ENCODE measurements at regions not wholly inside any gene's neighbourhood (a gene's known extent, or its start where the extent isn't known, plus 50 kb on each side); places are given as distances from the start of the nearest gene placed in this dataset.

- Histone ChIP-seq H4K91ac (ENCODE audit: low read length) (no peak overlapping the region), H3K23ac (ENCODE audit: low read length in 2 of 2) (no peak overlapping the region), H2BK120ac (ENCODE audit: low read depth, low read length) (no peak overlapping the region), H2BK15ac (ENCODE audit: low read depth, poor library complexity, severe bottlenecking) (no peak overlapping the region), H3K9me3 (ENCODE audit: control insufficient read depth, low read length) (no peaks in the 10 kb centered on the region), H3K4me2 (ENCODE audit: low read length, poor library complexity, severe bottlenecking) (no peak overlapping the region), H3K4ac (ENCODE audit: low read depth in 1 of 2, low read length in 2 of 2) (no peak overlapping the region), H3K4me3 (ENCODE audit: insufficient read depth in 1 of 2, low read depth in 1 of 2, low read length in 2 of 2) (no peak overlapping the region), H3K4me1 (ENCODE audit: control insufficient read depth, insufficient read depth, low read depth, low read length) (no peaks in the 10 kb centered on the region), H3K27me3 (ENCODE audit: control insufficient read depth in 1 of 2, insufficient read depth in 1 of 2, low read length in 2 of 2) (no peaks in the 10 kb centered on the region), H3K18ac (ENCODE audit: low read depth in 1 of 2, low read length in 2 of 2) (no peak overlapping the region), H2BK12ac (ENCODE audit: low read length in 2 of 2) (no peak overlapping the region), H2AK5ac (ENCODE audit: low read length, severe bottlenecking) (no peak overlapping the region), H2BK5ac (ENCODE audit: low read depth, low read length, poor library complexity, severe bottlenecking) (no peak overlapping the region), H2AFZ (ENCODE audit: low read depth, low read length) (no peak overlapping the region), H4K8ac (ENCODE audit: low read length) (no peak overlapping the region), H3K9ac (ENCODE audit: low read length) (no peak overlapping the region), H3K27ac (ENCODE audit: low read length, poor library complexity, severe bottlenecking) (no peak overlapping the region), H3K36me3 (ENCODE audit: control insufficient read depth in 1 of 2, insufficient read depth in 2 of 2, low read depth in 1 of 2, low read length in 2 of 2) (no peaks in the 10 kb centered on the region), H3K79me1 (replicated peaks; ENCODE audit: low read length, poor library complexity, severe bottlenecking) (no peaks in the 10 kb centered on the region), H3K14ac (ENCODE audit: low read length in 2 of 2) (no peak overlapping the region)
- peak; percentile 21 for DNase-seq
- no CpG with 5 or more reads among the region's 1 CpG for WGBS
Observed at GRCh38 chr4:108483079-108483478, 137.3 kb upstream of the RPL34 start.

GRCh38 chr4:108480881-108481280, 139.5 kb upstream of the RPL34 start:
- no peak overlapping the region for H3K14ac ChIP-seq (ENCODE audit: low read length in 2 of 2)
- H2BK15ac ChIP-seq (ENCODE audit: low read depth, poor library complexity, severe bottlenecking): no peak overlapping the region
- DNase-seq: no peak
- 82% methylated on average over 1 of the region's 1 CpG for WGBS
- H3K36me3 ChIP-seq (ENCODE audit: control insufficient read depth in 1 of 2, insufficient read depth in 2 of 2, low read depth in 1 of 2, low read length in 2 of 2): no peaks in the 10 kb centered on the region
- H3K4me2 ChIP-seq (ENCODE audit: low read length, poor library complexity, severe bottlenecking): no peak overlapping the region
- H2BK120ac ChIP-seq (ENCODE audit: low read depth, low read length): no peak overlapping the region
- no peak overlapping the region for H2AFZ ChIP-seq (ENCODE audit: low read depth, low read length)
- no peak overlapping the region for H3K4ac ChIP-seq (ENCODE audit: low read depth in 1 of 2, low read length in 2 of 2)
- no peaks in the 10 kb centered on the region for H3K27me3 ChIP-seq (ENCODE audit: control insufficient read depth in 1 of 2, insufficient read depth in 1 of 2, low read length in 2 of 2)
- H3K79me1 ChIP-seq (replicated peaks; ENCODE audit: low read length, poor library complexity, severe bottlenecking): no peaks in the 10 kb centered on the region
- no peak overlapping the region for H3K9ac ChIP-seq (ENCODE audit: low read length)
- H2AK5ac ChIP-seq (ENCODE audit: low read length, severe bottlenecking): no peak overlapping the region
- H4K91ac ChIP-seq (ENCODE audit: low read length): no peak overlapping the region
- H3K27ac ChIP-seq (ENCODE audit: low read length, poor library complexity, severe bottlenecking): no peak overlapping the region
- H2BK5ac ChIP-seq (ENCODE audit: low read depth, low read length, poor library complexity, severe bottlenecking): no peak overlapping the region
- H3K9me3 ChIP-seq (ENCODE audit: control insufficient read depth, low read length): no peaks in the 10 kb centered on the region
- H3K23ac ChIP-seq (ENCODE audit: low read length in 2 of 2): no peak overlapping the region
- no peaks in the 10 kb centered on the region for H3K4me1 ChIP-seq (ENCODE audit: control insufficient read depth, insufficient read depth, low read depth, low read length)
- H3K4me3 ChIP-seq (ENCODE audit: insufficient read depth in 1 of 2, low read depth in 1 of 2, low read length in 2 of 2): no peak overlapping the region
- no peak overlapping the region for H3K18ac ChIP-seq (ENCODE audit: low read depth in 1 of 2, low read length in 2 of 2)
- no peak overlapping the region for H2BK12ac ChIP-seq (ENCODE audit: low read length in 2 of 2)
- H4K8ac ChIP-seq (ENCODE audit: low read length): no peak overlapping the region

- no peaks in the 10 kb centered on the region for H3K79me1 ChIP-seq (replicated peaks; ENCODE audit: low read length, poor library complexity, severe bottlenecking)
- H3K9me3 ChIP-seq (ENCODE audit: control insufficient read depth, low read length): no peaks in the 10 kb centered on the region
- WGBS: 100% methylated on average over 1 of the region's 2 CpGs
- no peaks in the 10 kb centered on the region for H3K27me3 ChIP-seq (ENCODE audit: control insufficient read depth in 1 of 2, insufficient read depth in 1 of 2, low read length in 2 of 2)
- H3K18ac ChIP-seq (ENCODE audit: low read depth in 1 of 2, low read length in 2 of 2): no peak overlapping the region
- no peak overlapping the region for H2BK15ac ChIP-seq (ENCODE audit: low read depth, poor library complexity, severe bottlenecking)
- no peak overlapping the region for H2BK12ac ChIP-seq (ENCODE audit: low read length in 2 of 2)
- H4K91ac ChIP-seq (ENCODE audit: low read length): no peak overlapping the region
- no peaks in the 10 kb centered on the region for H3K4me1 ChIP-seq (ENCODE audit: control insufficient read depth, insufficient read depth, low read depth, low read length)
- H4K8ac ChIP-seq (ENCODE audit: low read length): no peak overlapping the region
- H3K14ac ChIP-seq (ENCODE audit: low read length in 2 of 2): no peak overlapping the region
- H3K4me2 ChIP-seq (ENCODE audit: low read length, poor library complexity, severe bottlenecking): no peak overlapping the region
- H2AFZ ChIP-seq (ENCODE audit: low read depth, low read length): no peak overlapping the region
- peak overlapping the region in 1 of 2 experiments; percentile 51 for H3K4ac ChIP-seq (ENCODE audit: low read depth in 1 of 2, low read length in 2 of 2)
- no peaks in the 10 kb centered on the region for H3K36me3 ChIP-seq (ENCODE audit: control insufficient read depth in 1 of 2, insufficient read depth in 2 of 2, low read depth in 1 of 2, low read length in 2 of 2)
- H2AK5ac ChIP-seq (ENCODE audit: low read length, severe bottlenecking): no peak overlapping the region
- no peak overlapping the region for H3K27ac ChIP-seq (ENCODE audit: low read length, poor library complexity, severe bottlenecking)
- H2BK5ac ChIP-seq (ENCODE audit: low read depth, low read length, poor library complexity, severe bottlenecking): no peak overlapping the region
- H2BK120ac ChIP-seq (ENCODE audit: low read depth, low read length): no peak overlapping the region
- H3K23ac ChIP-seq (ENCODE audit: low read length in 2 of 2): no peak overlapping the region
- no peak overlapping the region for H3K9ac ChIP-seq (ENCODE audit: low read length)
- no peak overlapping the region for H3K4me3 ChIP-seq (ENCODE audit: insufficient read depth in 1 of 2, low read depth in 1 of 2, low read length in 2 of 2)
- no peak for DNase-seq
Observed at GRCh38 chr4:108477527-108478108, 142.8 kb upstream of the RPL34 start.

GRCh38 chr4:108473163-108473720, 147.1 kb upstream of the RPL34 start:
- H3K18ac ChIP-seq (ENCODE audit: low read depth in 1 of 2, low read length in 2 of 2): peak overlapping the region in 1 of 2 experiments; percentile 12

More at GRCh38 chr4:108473163-108473720, 147.1 kb upstream of the RPL34 start:
- Histone ChIP-seq H2AK5ac (ENCODE audit: low read length, severe bottlenecking) (no peak overlapping the region), H3K14ac (ENCODE audit: low read length in 2 of 2) (no peak overlapping the region), H2BK5ac (ENCODE audit: low read depth, low read length, poor library complexity, severe bottlenecking) (no peak overlapping the region), H3K9me3 (ENCODE audit: control insufficient read depth, low read length) (no peaks in the 10 kb centered on the region), H3K36me3 (ENCODE audit: control insufficient read depth in 1 of 2, insufficient read depth in 2 of 2, low read depth in 1 of 2, low read length in 2 of 2) (no peaks in the 10 kb centered on the region), H3K4me3 (ENCODE audit: insufficient read depth in 1 of 2, low read depth in 1 of 2, low read length in 2 of 2) (no peak overlapping the region), H3K23ac (ENCODE audit: low read length in 2 of 2) (no peak overlapping the region), H2BK12ac (ENCODE audit: low read length in 2 of 2) (no peak overlapping the region), H3K9ac (ENCODE audit: low read length) (no peak overlapping the region), H3K4ac (ENCODE audit: low read depth in 1 of 2, low read length in 2 of 2) (no peak overlapping the region), H4K8ac (ENCODE audit: low read length) (no peak overlapping the region), H3K27me3 (ENCODE audit: control insufficient read depth in 1 of 2, insufficient read depth in 1 of 2, low read length in 2 of 2) (no peaks in the 10 kb centered on the region), H2BK15ac (ENCODE audit: low read depth, poor library complexity, severe bottlenecking) (no peak overlapping the region), H2BK120ac (ENCODE audit: low read depth, low read length) (no peak overlapping the region), H3K4me2 (ENCODE audit: low read length, poor library complexity, severe bottlenecking) (no peak overlapping the region), H3K79me1 (replicated peaks; ENCODE audit: low read length, poor library complexity, severe bottlenecking) (no peaks in the 10 kb centered on the region), H2AFZ (ENCODE audit: low read depth, low read length) (no peak overlapping the region), H3K4me1 (ENCODE audit: control insufficient read depth, insufficient read depth, low read depth, low read length) (no peaks in the 10 kb centered on the region), H3K27ac (ENCODE audit: low read length, poor library complexity, severe bottlenecking) (no peak overlapping the region), H4K91ac (ENCODE audit: low read length) (no peak overlapping the region)
- 75% methylated on average over 2 of the region's 2 CpGs for WGBS
- DNase-seq: peak; percentile 31
